ENCODE measurements at regions not wholly inside any gene's neighbourhood (a gene's known extent, or its start where the extent isn't known, plus 50 kb on each side); places are given as distances from the start of the nearest gene placed in this dataset.

GRCh38 chrX:39479856-39480255 lies 617.9 kb downstream of the BCOR start (continued):
- TF ChIP-seq FOXM1 (IDR thresholded peaks at IDR 0.05; ENCODE audit: low read depth) (no peak), ELF1 (IDR thresholded peaks at IDR 0.05) (no peak), MEF2A (IDR thresholded peaks at IDR 0.05; ENCODE audit: borderline replicate concordance, low read depth) (no peak), TEAD4 (IDR thresholded peaks at IDR 0.05; ENCODE audit: borderline replicate concordance, insufficient read depth) (no peak), RCOR1 (IDR thresholded peaks at IDR 0.05; ENCODE audit: low read length) (no peak), JUND (IDR thresholded peaks at IDR 0.05) (no peak)

- Histone ChIP-seq H3K4me2 (no peak overlapping the region), H3K27me3 (ENCODE audit: insufficient read depth) (peaks cover 37% of the 10 kb centered on the region), H3F3A (replicated peaks; ENCODE audit: insufficient read depth) (no peaks in the 10 kb centered on the region), H3K4me3 (ENCODE audit: low read depth in 2 of 2, low read length in 1 of 2) (no peak overlapping the region), H3K4me1 (ENCODE audit: control insufficient read depth in 1 of 2, insufficient read depth in 2 of 2, low read depth in 1 of 2, low read length in 1 of 2) (peaks cover 0 to 4% of the 10 kb centered on the region in 2 experiments; a peak in 1 of 4 replicates), H4K20me1 (ENCODE audit: insufficient read depth) (no peaks in the 10 kb centered on the region), H3K36me3 (replicated peaks in 1 of 2; ENCODE audit: control insufficient read depth in 1 of 2, insufficient read depth in 2 of 2, low read length in 1 of 2) (no peaks in the 10 kb centered on the region), H3K9me3 (no peaks in the 10 kb centered on the region), H2AFZ (ENCODE audit: low read depth) (no peak overlapping the region), H3K27ac (ENCODE audit: low read depth in 2 of 2, low read length in 1 of 2) (no peak overlapping the region), H3K79me2 (ENCODE audit: insufficient read depth) (no peaks in the 10 kb centered on the region), H3K9ac (no peak overlapping the region), H3K9me2 (no peaks in the 10 kb centered on the region)
- POLR2A ChIA-PET, result no interaction called here
- CTCF ChIA-PET, result no interaction called here
- DNase-seq, result no peak
- 11% methylated on average over 1 of the region's 1 CpG for WGBS (ENCODE audit: low lambda C conversion rate)
- TF ChIP-seq RXRA (IDR thresholded peaks at IDR 0.05; ENCODE audit: borderline replicate concordance, low read depth) (no peak), TCF12 (IDR thresholded peaks at IDR 0.05) (no peak), NRF1 (IDR thresholded peaks at IDR 0.05; ENCODE audit: low read depth, low read length) (no peak)
Observed at GRCh38 chrX:39480963-39481362, 616.8 kb downstream of the BCOR start.

GRCh38 chrX:39481621-39482020 lies 616.1 kb downstream of the BCOR start:
- Histone ChIP-seq H3K4me1 (ENCODE audit: control insufficient read depth in 1 of 2, insufficient read depth in 2 of 2, low read depth in 1 of 2, low read length in 1 of 2) (peaks cover 0 to 4% of the 10 kb centered on the region in 2 experiments; a peak in 1 of 4 replicates), H3K9ac (no peak overlapping the region), H3K27me3 (ENCODE audit: insufficient read depth) (peaks cover 42% of the 10 kb centered on the region), H2AFZ (ENCODE audit: low read depth) (no peak overlapping the region), H3F3A (replicated peaks; ENCODE audit: insufficient read depth) (no peaks in the 10 kb centered on the region), H3K79me2 (ENCODE audit: insufficient read depth) (no peaks in the 10 kb centered on the region), H3K4me3 (ENCODE audit: low read depth in 2 of 2, low read length in 1 of 2) (no peak overlapping the region), H3K9me2 (no peaks in the 10 kb centered on the region), H3K36me3 (replicated peaks in 1 of 2; ENCODE audit: control insufficient read depth in 1 of 2, insufficient read depth in 2 of 2, low read length in 1 of 2) (no peaks in the 10 kb centered on the region), H4K20me1 (ENCODE audit: insufficient read depth) (no peaks in the 10 kb centered on the region), H3K9me3 (no peaks in the 10 kb centered on the region), H3K27ac (ENCODE audit: low read depth in 2 of 2, low read length in 1 of 2) (no peak overlapping the region), H3K4me2 (no peak overlapping the region)
- no peak for DNase-seq
- WGBS (ENCODE audit: low lambda C conversion rate), result 22% methylated on average over 4 of the region's 4 CpGs
- TF ChIP-seq GABPA (IDR thresholded peaks at IDR 0.05; ENCODE audit: low read depth), result no peak
- TF ChIP-seq MXI1 (IDR thresholded peaks at IDR 0.05; ENCODE audit: low read depth, low read length), result no peak
- TF ChIP-seq PBX3 (IDR thresholded peaks at IDR 0.05), result no peak
- TF ChIP-seq NFIC (IDR thresholded peaks at IDR 0.05; ENCODE audit: borderline replicate concordance), result no peak
- no peak for TF ChIP-seq TAF1 (IDR thresholded peaks at IDR 0.05; ENCODE audit: borderline replicate concordance, low read depth, low read length)
- TF ChIP-seq, protein P1, sequence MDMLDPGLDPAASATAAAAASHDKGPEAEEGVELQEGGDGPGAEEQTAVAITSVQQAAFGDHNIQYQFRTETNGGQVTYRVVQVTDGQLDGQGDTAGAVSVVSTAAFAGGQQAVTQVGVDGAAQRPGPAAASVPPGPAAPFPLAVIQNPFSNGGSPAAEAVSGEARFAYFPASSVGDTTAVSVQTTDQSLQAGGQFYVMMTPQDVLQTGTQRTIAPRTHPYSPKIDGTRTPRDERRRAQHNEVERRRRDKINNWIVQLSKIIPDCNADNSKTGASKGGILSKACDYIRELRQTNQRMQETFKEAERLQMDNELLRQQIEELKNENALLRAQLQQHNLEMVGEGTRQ (IDR thresholded peaks at IDR 0.05; ENCODE audit: borderline replicate concordance, low read depth, low read length), result no peak
- TF ChIP-seq MEF2A (IDR thresholded peaks at IDR 0.05; ENCODE audit: borderline replicate concordance, low read depth), result no peak
- TF ChIP-seq FOXM1 (IDR thresholded peaks at IDR 0.05; ENCODE audit: low read depth), result no peak
- no peak for TF ChIP-seq NRF1 (IDR thresholded peaks at IDR 0.05; ENCODE audit: low read depth, low read length)
- TF ChIP-seq, protein P2, sequence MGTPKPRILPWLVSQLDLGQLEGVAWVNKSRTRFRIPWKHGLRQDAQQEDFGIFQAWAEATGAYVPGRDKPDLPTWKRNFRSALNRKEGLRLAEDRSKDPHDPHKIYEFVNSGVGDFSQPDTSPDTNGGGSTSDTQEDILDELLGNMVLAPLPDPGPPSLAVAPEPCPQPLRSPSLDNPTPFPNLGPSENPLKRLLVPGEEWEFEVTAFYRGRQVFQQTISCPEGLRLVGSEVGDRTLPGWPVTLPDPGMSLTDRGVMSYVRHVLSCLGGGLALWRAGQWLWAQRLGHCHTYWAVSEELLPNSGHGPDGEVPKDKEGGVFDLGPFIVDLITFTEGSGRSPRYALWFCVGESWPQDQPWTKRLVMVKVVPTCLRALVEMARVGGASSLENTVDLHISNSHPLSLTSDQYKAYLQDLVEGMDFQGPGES (IDR thresholded peaks at IDR 0.05; ENCODE audit: low read depth, low read length), result no peak
- no peak for TF ChIP-seq RXRA (IDR thresholded peaks at IDR 0.05; ENCODE audit: borderline replicate concordance, low read depth)
- no peak for TF ChIP-seq MAX (IDR thresholded peaks at IDR 0.05; ENCODE audit: low read depth)
- TF ChIP-seq TCF12 (IDR thresholded peaks at IDR 0.05), result no peak
- TF ChIP-seq GATA2 (CRISPR knock-in tag; IDR thresholded peaks at IDR 0.05), result no peak
- no peak for TF ChIP-seq CHD2 (IDR thresholded peaks at IDR 0.05; ENCODE audit: low read length, partially characterized antibody)
- TF ChIP-seq RCOR1 (IDR thresholded peaks at IDR 0.05; ENCODE audit: low read length), result no peak
- TF ChIP-seq SIN3A (IDR thresholded peaks at IDR 0.05; ENCODE audit: borderline replicate concordance, low read depth, low read length), result no peak
- TF ChIP-seq JUND (IDR thresholded peaks at IDR 0.05), result no peak
- TF ChIP-seq RAD21 (IDR thresholded peaks at IDR 0.05; ENCODE audit: low read length), result no peak
- no peak for TF ChIP-seq EP300 (IDR thresholded peaks at IDR 0.05; ENCODE audit: borderline replicate concordance in 1 of 2, low read depth in 1 of 2, low read length in 1 of 2)
- CTCF ChIA-PET, result no interaction called here
- POLR2A ChIA-PET, result no interaction called here
